GM19023 (cell line): ENCODE measurements at regions not wholly inside any gene's neighbourhood (a gene's known extent, or its start where the extent isn't known, plus 50 kb on each side); places are given as distances from the start of the nearest gene placed in this dataset.

Experiments used
- ATAC-seq: cut with Tn5 transposase; IDR thresholded peaks from one replicate; pipeline ENCODE4 v1.9.1; 2021; ENCODE audit warnings: mild to moderate bottlenecking, moderate library complexity; ENCODE audit not compliant: unreplicated experiment

DNA sequence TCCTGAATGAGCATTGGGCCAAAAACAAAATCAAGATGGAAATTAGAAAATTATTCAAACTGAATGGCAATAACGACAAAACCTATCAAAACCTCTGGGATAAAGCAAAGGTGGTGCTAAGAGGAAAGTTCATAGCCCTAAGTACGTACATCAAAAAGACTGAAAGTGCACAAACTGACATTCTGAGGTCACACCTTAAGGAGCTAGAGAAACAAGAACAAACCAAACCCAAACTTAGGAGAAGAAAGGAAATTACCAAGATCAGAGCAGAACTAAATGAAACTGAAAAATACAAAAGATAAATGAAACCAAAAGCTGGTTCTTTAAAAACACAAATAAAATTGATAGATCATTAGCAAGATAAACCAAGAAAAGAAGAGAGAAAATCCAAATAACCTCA, 1543.5 kb upstream of the ACVR2A start:
- ATAC-seq: no peak

- no peak for ATAC-seq
Observed at GRCh38 chr2:146295080-146295670, 1549.7 kb upstream of the ACVR2A start.

DNA sequence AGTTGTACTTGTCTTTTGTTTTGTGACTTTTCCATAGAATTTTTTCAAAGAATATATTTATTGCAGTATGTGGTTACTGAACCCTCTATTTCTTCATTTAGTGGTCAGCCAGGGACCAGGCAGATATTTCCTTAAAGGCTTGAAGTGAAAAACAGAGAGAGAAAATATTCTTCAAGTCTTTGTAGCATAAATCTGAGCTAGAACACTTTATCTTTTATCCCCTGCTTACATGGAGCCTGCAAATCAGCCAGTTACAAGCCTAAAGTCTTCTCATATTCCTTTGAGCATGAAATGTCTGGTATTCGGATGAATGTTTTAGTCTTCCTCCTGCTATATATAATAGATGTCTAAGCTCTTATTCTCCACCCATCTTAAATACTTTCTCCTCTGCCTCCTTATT, 1557.5 kb upstream of the ACVR2A start:
- no peak for ATAC-seq

- ATAC-seq: no peak
Observed at GRCh38 chr2:146278881-146279280, 1565.9 kb upstream of the ACVR2A start.

- no peak for ATAC-seq
Observed at GRCh38 chr2:146271131-146271831, 1573.5 kb upstream of the ACVR2A start.

- no peak for ATAC-seq
Observed at GRCh38 chr2:146270618-146271017, 1574.2 kb upstream of the ACVR2A start.

DNA sequence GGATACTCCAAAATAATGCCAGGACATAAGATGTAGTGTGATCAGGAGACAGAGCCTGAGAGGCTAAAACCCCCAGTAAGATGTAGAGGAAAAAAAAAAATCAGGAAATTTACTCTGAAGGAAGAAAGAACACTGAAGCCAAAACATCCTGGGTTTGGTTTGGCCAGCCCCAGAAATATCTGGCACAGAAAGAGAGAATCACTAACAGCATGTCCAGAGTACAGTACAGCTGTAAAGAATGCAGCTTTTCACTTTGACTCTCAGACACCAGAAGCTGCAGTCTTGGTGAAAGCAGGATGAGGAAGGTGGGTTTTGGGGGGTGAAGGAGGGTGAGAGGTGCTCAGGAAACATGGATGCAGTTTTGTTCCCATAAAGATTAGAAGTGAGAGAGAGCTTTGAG, 1577.7 kb upstream of the ACVR2A start:
- ATAC-seq: no peak

DNA sequence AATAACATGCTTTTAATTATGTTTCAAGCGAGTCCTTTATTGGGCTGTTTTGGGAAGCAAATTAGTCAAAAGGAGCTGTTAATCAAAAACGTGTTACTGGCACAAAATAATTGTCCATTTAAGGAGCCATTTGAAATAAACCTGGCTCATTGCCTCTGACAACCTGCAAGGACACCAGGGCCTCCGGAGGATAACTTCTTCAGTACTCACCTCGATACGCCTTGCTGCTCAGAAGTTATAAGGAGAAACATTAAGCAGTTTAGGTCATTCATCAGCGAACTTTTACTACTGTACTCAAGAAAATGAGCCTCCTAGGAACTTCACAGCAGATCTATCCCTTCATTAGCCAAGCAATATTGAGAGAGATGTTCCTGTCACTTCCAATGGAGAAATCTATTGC, 1579.2 kb upstream of the ACVR2A start:
- no peak for ATAC-seq

DNA sequence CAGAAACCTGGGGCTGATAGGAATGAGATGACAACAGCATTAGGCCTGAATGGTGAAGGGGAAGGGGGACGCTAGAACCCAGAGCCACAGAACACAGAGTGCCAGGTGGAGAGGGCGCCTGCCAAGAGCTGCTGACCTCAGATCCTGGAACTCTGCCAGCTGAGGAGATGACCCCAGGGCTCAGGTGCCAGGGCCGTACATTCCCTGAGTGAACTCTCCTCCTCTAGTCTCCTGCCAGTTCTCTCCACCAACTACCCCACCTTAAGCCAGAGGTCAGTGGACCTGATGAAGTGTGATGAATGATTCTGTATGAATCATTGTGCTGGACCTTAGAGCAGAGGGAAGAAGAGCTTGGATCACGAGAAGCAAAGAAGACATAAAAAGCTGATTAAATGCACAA, 1582.2 kb upstream of the ACVR2A start:
- no peak for ATAC-seq

- ATAC-seq: no peak
Observed at GRCh38 chr2:146260551-146260950, 1584.3 kb upstream of the ACVR2A start.

DNA sequence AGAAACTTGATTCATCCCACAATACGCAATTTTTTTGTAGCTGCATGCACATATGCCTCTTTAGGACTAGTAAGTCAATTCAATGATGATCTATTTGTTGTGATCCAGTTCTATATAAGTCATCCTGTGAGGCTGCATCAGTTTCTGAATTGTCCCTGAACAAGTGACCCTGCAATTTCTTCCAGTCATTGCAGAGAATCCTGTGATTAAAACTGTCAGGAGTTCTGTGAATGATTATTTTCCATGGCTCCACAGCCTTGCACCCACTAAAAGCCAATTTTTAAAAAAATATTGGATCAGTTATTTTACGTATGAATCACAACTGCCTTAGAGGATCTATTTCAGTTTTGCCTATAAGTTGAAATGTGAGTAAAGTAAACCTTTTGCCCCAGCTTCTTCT, 1585.0 kb upstream of the ACVR2A start:
- ATAC-seq: no peak

DNA sequence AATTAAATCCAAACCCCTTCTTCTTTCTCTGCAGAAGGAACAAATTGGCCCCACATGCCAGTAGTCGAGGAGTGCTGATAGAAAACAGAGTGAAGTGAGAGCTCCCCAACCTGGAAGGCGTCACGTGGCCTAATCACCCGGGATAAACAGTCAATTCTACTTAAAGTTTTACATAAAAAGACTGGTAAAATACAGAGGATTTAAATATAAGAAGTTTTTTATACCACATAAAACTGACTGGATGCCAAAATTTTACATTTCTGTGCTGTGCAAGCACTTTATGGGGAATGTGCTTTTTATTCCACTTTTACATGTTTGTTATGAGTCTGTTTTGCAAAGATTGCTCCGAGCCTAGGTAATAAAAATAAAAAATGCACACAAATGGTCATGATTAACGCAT, 1586.8 kb upstream of the ACVR2A start:
- no peak for ATAC-seq

GRCh38 chr2:146252119-146252518, 1592.7 kb upstream of the ACVR2A start:
- no peak for ATAC-seq

GRCh38 chr2:146251328-146251727, 1593.5 kb upstream of the ACVR2A start:
- no peak for ATAC-seq

DNA sequence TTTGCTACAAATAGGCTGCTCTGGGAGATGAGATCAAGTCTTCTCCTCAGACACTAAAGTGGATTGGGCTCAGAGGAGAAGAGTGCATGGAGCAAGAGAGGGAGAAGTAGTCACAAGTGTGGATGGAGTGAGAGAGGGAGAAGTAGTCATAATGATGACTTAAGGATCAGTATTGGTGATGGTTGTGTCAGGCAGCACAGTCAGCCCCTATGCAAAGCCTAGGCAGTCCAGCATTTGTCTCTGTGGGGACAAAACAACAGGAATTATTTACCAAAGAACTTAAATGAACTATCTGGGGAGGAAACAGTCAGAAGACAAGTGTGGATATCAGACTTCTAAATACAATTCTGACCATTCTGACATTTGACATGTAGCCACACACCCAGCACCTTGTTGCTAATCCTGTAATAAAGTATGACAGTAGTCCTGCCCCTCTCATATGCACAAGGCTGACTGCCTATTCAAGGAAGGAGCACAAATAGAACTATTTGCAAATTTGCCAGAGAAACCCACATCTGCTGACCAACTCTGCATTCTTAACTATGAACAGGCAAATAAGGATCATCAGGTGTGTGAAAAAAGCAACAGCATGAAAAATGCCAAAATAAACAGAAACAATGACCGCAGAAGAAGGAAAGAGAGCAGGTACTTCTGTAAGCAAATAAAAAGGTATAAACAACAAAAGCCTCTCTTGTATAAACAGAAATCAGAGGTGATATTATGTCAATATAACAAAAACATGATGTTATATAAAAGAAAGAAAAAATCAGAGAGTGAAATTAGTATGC, 1597.9 kb upstream of the ACVR2A start:
- no peak for ATAC-seq

- ATAC-seq: no peak
Observed at GRCh38 chr2:146246002-146246735, 1598.7 kb upstream of the ACVR2A start.

- no peak for ATAC-seq
Observed at GRCh38 chr2:146244830-146245229, 1600.0 kb upstream of the ACVR2A start.

GRCh38 chr2:146244131-146244530, 1600.7 kb upstream of the ACVR2A start:
- ATAC-seq: no peak

DNA sequence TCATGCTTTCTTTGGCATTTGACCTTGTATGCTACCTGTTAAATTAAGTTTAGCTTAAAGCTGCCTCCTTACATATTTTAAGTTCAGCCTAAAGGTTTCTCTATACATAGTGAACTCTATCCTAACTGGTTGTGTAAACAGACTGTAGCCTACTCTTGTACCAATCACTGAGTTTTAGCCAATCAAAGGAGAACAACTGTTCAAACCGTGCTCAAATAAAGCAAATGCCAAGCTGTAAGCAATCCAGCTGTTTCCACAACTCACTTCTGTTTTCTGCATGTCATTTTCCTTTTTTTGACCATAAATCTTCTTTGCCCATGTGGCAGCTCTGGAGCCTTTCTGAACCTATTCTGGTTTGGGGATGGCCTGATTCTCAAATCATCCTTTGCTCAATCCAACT, 1603.8 kb upstream of the ACVR2A start:
- ATAC-seq: no peak

DNA sequence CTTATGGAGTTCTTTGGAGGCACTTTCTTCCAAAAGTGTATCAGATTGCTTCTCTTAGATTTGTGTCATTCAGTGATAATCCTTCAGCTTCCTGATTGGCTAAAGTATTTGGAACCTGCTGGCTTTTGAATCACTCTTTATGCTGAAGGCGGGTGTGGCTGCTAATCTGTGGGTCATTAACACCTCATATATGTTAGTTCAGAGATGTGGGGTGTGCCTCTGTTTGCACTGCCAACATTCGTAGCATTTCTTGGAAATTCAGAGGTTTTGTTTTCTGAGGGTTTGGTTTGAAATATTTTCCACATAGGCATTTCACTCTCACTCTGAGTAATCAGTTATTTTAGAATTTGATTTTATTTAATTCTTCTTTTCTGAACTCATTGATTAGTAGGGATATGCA, 1604.4 kb upstream of the ACVR2A start:
- ATAC-seq: no peak

- no peak for ATAC-seq
Observed at GRCh38 chr2:146239392-146240135, 1605.3 kb upstream of the ACVR2A start.
